ENCODE measurements at regions not wholly inside any gene's neighbourhood (a gene's known extent, or its start where the extent isn't known, plus 50 kb on each side); places are given as distances from the start of the nearest gene placed in this dataset.

DNA sequence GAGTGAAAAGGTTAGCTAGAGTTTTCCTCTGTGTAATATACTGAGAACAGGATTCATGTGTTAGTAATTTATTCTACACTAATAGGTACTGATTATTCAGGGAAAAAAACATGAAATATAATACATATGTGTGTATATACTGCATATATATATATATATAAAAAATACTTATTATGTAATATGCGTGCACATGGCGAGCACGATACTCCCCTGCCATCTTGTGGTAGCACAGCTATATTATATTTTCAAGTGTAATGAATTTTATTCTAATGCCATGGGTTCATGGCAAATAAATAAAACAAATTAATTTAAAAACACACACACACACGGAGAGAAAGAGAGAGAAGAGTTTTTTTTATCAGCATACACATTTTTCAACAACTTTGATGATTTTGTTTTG is 460.6 kb downstream of the KCNJ2 start:
- Histone ChIP-seq H3F3A (ENCODE audit: insufficient read depth, low read length) (no peaks in the 10 kb centered on the region), H3K9me3 (ENCODE audit: low read length) (no peaks in the 10 kb centered on the region), H3K27ac (ENCODE audit: low read depth, low read length, poor library complexity, severe bottlenecking) (no peak overlapping the region), H3K4me2 (ENCODE audit: low read length) (no peak overlapping the region), H3K9me2 (ENCODE audit: low read depth, low read length) (no peaks in the 10 kb centered on the region), H4K20me1 (ENCODE audit: insufficient read depth, low read length) (no peaks in the 10 kb centered on the region), H2AFZ (ENCODE audit: low read length) (no peak overlapping the region), H3K4me1 (ENCODE audit: insufficient read depth, low read length, severe bottlenecking) (no peaks in the 10 kb centered on the region), H3K79me2 (ENCODE audit: insufficient read depth, low read length) (no peaks in the 10 kb centered on the region), H3K9ac (ENCODE audit: low read length) (no peak overlapping the region), H3K27me3 (ENCODE audit: insufficient read depth, low read length) (no peaks in the 10 kb centered on the region), H3K4me3 (ENCODE audit: low read depth, low read length, poor library complexity, severe bottlenecking) (no peak overlapping the region), H3K36me3 (ENCODE audit: insufficient read depth, low read length) (no peaks in the 10 kb centered on the region)
- TF ChIP-seq EZH2 (IDR thresholded peaks at IDR 0.05; ENCODE audit: borderline replicate concordance, low read length) (no peak), CTCF (IDR thresholded peaks at IDR 0.05; ENCODE audit: low read length) (peak; percentile 18; the same call in 1 of the 2 replicates)

DNA sequence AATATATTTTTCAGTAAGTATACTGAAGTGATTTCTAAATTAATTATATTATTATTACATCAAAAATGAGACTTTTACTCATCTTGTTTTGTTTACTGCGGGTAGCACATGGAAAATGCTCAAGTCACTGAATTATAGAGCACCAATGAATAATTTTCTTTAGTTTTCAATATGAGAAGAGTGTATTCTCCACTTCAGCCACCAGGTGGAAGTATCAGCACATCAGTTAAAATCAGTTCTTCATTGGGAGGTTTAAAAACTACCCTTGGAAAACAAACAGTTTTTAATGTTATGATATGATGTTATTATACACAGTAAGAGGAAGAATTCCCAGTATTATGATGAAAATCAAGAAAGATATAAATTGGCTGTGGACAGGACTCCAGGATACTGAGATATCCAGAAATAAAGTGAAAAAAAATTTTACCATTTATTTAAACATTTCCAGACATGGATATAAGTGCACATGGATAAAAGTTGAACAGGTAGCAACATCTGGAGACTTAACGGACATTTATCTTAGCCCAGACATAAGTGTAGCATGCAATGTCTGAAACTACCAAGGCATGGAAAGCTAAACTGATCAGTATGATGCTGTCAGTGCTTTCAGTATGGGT is 467.3 kb downstream of the KCNJ2 start:
- TF ChIP-seq EZH2 (IDR thresholded peaks at IDR 0.05; ENCODE audit: borderline replicate concordance, low read length): no peak
- TF ChIP-seq CTCF (IDR thresholded peaks at IDR 0.05; ENCODE audit: low read length): peak; percentile 68
- Histone ChIP-seq H3K4me3 (ENCODE audit: low read depth, low read length, poor library complexity, severe bottlenecking) (no peak overlapping the region), H3K9ac (ENCODE audit: low read length) (no peak overlapping the region), H3F3A (ENCODE audit: insufficient read depth, low read length) (no peaks in the 10 kb centered on the region), H3K79me2 (ENCODE audit: insufficient read depth, low read length) (no peaks in the 10 kb centered on the region), H3K4me1 (ENCODE audit: insufficient read depth, low read length, severe bottlenecking) (no peaks in the 10 kb centered on the region), H3K4me2 (ENCODE audit: low read length) (no peak overlapping the region), H3K27me3 (ENCODE audit: insufficient read depth, low read length) (no peaks in the 10 kb centered on the region), H2AFZ (ENCODE audit: low read length) (no peak overlapping the region), H3K36me3 (ENCODE audit: insufficient read depth, low read length) (no peaks in the 10 kb centered on the region), H3K9me2 (ENCODE audit: low read depth, low read length) (no peaks in the 10 kb centered on the region), H3K9me3 (ENCODE audit: low read length) (no peaks in the 10 kb centered on the region), H4K20me1 (ENCODE audit: insufficient read depth, low read length) (no peaks in the 10 kb centered on the region), H3K27ac (ENCODE audit: low read depth, low read length, poor library complexity, severe bottlenecking) (no peak overlapping the region)

DNA sequence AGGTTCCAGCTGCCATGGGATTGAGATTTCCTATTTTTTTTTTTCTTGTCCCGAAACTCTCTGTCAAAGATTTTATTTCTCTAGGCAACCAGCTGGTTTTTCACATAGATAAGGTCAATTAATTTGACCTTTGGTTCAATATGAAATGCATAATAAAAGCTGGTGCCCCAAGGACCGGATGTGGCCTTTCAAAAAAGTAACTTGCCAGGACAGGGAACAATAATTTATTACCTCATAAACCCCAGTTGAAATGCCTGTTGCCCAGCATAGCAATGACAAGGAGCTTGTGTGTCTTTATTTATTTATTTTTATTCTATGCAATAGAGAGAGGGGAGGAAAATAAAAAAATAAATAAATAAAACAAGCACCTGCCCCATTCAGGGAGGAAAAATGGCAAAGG is 472.7 kb downstream of the KCNJ2 start:
- Histone ChIP-seq H3K9ac (ENCODE audit: low read length) (no peak overlapping the region), H3K79me2 (ENCODE audit: insufficient read depth, low read length) (no peaks in the 10 kb centered on the region), H3K4me1 (ENCODE audit: insufficient read depth, low read length, severe bottlenecking) (no peaks in the 10 kb centered on the region), H3K27me3 (ENCODE audit: insufficient read depth, low read length) (no peaks in the 10 kb centered on the region), H2AFZ (ENCODE audit: low read length) (no peak overlapping the region), H3F3A (ENCODE audit: insufficient read depth, low read length) (no peaks in the 10 kb centered on the region), H3K27ac (ENCODE audit: low read depth, low read length, poor library complexity, severe bottlenecking) (no peak overlapping the region), H3K36me3 (ENCODE audit: insufficient read depth, low read length) (no peaks in the 10 kb centered on the region), H3K4me3 (ENCODE audit: low read depth, low read length, poor library complexity, severe bottlenecking) (no peak overlapping the region), H3K4me2 (ENCODE audit: low read length) (no peak overlapping the region), H3K9me3 (ENCODE audit: low read length) (no peaks in the 10 kb centered on the region), H3K9me2 (ENCODE audit: low read depth, low read length) (no peaks in the 10 kb centered on the region), H4K20me1 (ENCODE audit: insufficient read depth, low read length) (no peaks in the 10 kb centered on the region)
- TF ChIP-seq CTCF (IDR thresholded peaks at IDR 0.05; ENCODE audit: low read length): no peak
- no peak for TF ChIP-seq EZH2 (IDR thresholded peaks at IDR 0.05; ENCODE audit: borderline replicate concordance, low read length)

All from OCI-LY1 (cell line).